ENCODE measurements at regions not wholly inside any gene's neighbourhood (a gene's known extent, or its start where the extent isn't known, plus 50 kb on each side); places are given as distances from the start of the nearest gene placed in this dataset.

DNA sequence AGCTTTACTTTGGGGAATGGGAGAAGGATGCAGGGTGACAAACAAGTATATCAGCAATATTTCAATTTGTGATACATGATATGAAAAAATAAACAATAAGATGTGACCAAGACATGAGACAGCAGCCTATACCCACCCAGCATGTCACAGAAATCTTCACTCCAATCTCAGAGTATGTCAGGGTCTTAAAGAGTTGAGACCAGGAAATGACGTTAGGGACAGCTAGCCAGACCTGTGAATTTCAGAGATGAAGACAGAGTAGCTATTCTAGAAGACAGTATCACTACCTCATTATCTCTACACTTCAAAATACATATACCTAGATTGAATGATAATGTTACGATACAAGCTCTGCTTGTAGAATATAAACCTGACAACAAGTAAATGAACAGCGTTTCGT is 282.8 kb downstream of the ZEB2 start:
- Mint-ChIP-seq H3K27ac (no peak overlapping the region), H3K27me3 (ENCODE audit: insufficient read depth, low read depth) (no peaks in the 10 kb centered on the region), H3K4me1 (peaks cover 49% of the 10 kb centered on the region), H3K4me3 (no peak overlapping the region), H3K9me3 (no peaks in the 10 kb centered on the region), H3K36me3 (peaks cover 2% of the 10 kb centered on the region)
- Histone ChIP-seq H3F3A (ENCODE audit: low read depth) (peaks cover 5% of the 10 kb centered on the region), H4K20me1 (ENCODE audit: low read depth) (no peaks in the 10 kb centered on the region), H3K9ac (no peak overlapping the region), H3K4me3 (no peak overlapping the region), H3K27ac (no peak overlapping the region), H3K9me3 (ENCODE audit: low read depth) (no peaks in the 10 kb centered on the region), H3K4me2 (no peak overlapping the region), H3K79me2 (ENCODE audit: low read depth) (no peaks in the 10 kb centered on the region), H3K36me3 (no peaks in the 10 kb centered on the region), H3K27me3 (no peaks in the 10 kb centered on the region), H2AFZ (replicated peaks) (no peak overlapping the region), H3K4me1 (peaks cover 40% of the 10 kb centered on the region)
- no peak for DNase-seq (ENCODE audit: low spot score)
- no peak for TF ChIP-seq EZH2 (IDR thresholded peaks at IDR 0.05)
- TF ChIP-seq EZH2phosphoT487 (IDR thresholded peaks at IDR 0.05) = no peak
- TF ChIP-seq, protein P1, sequence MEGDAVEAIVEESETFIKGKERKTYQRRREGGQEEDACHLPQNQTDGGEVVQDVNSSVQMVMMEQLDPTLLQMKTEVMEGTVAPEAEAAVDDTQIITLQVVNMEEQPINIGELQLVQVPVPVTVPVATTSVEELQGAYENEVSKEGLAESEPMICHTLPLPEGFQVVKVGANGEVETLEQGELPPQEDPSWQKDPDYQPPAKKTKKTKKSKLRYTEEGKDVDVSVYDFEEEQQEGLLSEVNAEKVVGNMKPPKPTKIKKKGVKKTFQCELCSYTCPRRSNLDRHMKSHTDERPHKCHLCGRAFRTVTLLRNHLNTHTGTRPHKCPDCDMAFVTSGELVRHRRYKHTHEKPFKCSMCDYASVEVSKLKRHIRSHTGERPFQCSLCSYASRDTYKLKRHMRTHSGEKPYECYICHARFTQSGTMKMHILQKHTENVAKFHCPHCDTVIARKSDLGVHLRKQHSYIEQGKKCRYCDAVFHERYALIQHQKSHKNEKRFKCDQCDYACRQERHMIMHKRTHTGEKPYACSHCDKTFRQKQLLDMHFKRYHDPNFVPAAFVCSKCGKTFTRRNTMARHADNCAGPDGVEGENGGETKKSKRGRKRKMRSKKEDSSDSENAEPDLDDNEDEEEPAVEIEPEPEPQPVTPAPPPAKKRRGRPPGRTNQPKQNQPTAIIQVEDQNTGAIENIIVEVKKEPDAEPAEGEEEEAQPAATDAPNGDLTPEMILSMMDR (IDR thresholded peaks at IDR 0.05) = no peak

DNA sequence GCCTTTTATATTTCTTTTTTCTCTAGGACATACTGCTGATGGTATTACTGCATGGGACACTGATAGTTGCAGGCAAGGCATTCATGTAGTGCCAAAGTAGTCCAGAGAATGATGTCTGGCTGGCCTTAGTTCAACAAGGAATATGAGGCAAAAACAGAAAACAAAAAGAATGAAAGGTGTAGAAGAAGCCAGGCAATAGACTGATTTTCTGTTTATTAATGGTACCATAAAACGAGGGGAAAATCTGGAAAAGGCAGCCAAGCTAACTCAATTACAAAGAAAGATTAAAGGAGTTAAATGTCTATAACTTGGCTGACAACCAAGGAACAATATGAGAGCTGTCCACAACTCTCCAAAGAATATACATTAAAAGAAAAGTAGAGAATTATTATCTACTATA is 284.9 kb downstream of the ZEB2 start:
- no peaks in the 10 kb centered on the region for H3K9me3 Mint-ChIP-seq
- H3K9ac ChIP-seq = no peak overlapping the region
- H3F3A ChIP-seq (ENCODE audit: low read depth) = no peaks in the 10 kb centered on the region
- no peaks in the 10 kb centered on the region for H3K79me2 ChIP-seq (ENCODE audit: low read depth)
- H3K4me3 Mint-ChIP-seq = no peak overlapping the region
- no peak for DNase-seq (ENCODE audit: low spot score)
- H3K4me1 ChIP-seq = peaks cover 29% of the 10 kb centered on the region
- H4K20me1 ChIP-seq (ENCODE audit: low read depth) = no peaks in the 10 kb centered on the region
- no peaks in the 10 kb centered on the region for H3K9me3 ChIP-seq (ENCODE audit: low read depth)
- TF ChIP-seq EZH2 (IDR thresholded peaks at IDR 0.05) (no peak), EZH2phosphoT487 (IDR thresholded peaks at IDR 0.05) (no peak)
- TF ChIP-seq, protein P1 (IDR thresholded peaks at IDR 0.05) = no peak
- H3K36me3 ChIP-seq = no peaks in the 10 kb centered on the region
- no peak overlapping the region for H3K27ac ChIP-seq
- no peak overlapping the region for H3K4me2 ChIP-seq
- no peak overlapping the region for H3K4me3 ChIP-seq
- H3K27ac Mint-ChIP-seq = no peak overlapping the region
- no peaks in the 10 kb centered on the region for H3K27me3 Mint-ChIP-seq (ENCODE audit: insufficient read depth, low read depth)
- no peaks in the 10 kb centered on the region for H3K27me3 ChIP-seq
- peaks cover 38% of the 10 kb centered on the region for H3K4me1 Mint-ChIP-seq
- H2AFZ ChIP-seq (replicated peaks) = no peak overlapping the region
- H3K36me3 Mint-ChIP-seq = peaks cover 1% of the 10 kb centered on the region

DNA sequence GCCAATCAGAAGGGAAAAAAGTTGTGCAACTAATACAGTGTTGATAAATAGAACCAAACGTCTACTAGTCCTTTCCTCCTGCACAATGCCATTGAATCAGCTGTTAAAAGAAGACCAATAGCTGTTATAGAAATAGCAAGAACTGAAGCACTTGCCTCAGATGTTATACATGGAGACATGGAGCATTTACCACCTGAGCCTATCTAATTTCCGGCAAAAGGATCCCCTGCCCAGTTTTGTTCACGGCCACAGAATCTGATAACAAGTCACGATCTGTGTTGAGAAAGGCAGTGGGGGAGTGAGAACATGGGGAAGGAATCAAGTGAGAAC is 285.4 kb downstream of the ZEB2 start:
- Histone ChIP-seq H2AFZ (replicated peaks) (no peak overlapping the region), H3K4me3 (no peak overlapping the region), H3K9ac (no peak overlapping the region), H3K4me1 (peaks cover 23% of the 10 kb centered on the region), H3K36me3 (no peaks in the 10 kb centered on the region), H3F3A (ENCODE audit: low read depth) (no peaks in the 10 kb centered on the region), H3K27ac (no peak overlapping the region), H3K79me2 (ENCODE audit: low read depth) (no peaks in the 10 kb centered on the region), H4K20me1 (ENCODE audit: low read depth) (no peaks in the 10 kb centered on the region), H3K27me3 (no peaks in the 10 kb centered on the region), H3K9me3 (ENCODE audit: low read depth) (no peaks in the 10 kb centered on the region), H3K4me2 (no peak overlapping the region)
- peaks cover 1% of the 10 kb centered on the region for H3K36me3 Mint-ChIP-seq
- no peaks in the 10 kb centered on the region for H3K27me3 Mint-ChIP-seq (ENCODE audit: insufficient read depth, low read depth)
- no peak for DNase-seq (ENCODE audit: low spot score)
- no peak overlapping the region for H3K27ac Mint-ChIP-seq
- no peak overlapping the region for H3K4me3 Mint-ChIP-seq
- H3K4me1 Mint-ChIP-seq = peaks cover 35% of the 10 kb centered on the region
- TF ChIP-seq EZH2 (IDR thresholded peaks at IDR 0.05) = no peak
- no peaks in the 10 kb centered on the region for H3K9me3 Mint-ChIP-seq

DNA sequence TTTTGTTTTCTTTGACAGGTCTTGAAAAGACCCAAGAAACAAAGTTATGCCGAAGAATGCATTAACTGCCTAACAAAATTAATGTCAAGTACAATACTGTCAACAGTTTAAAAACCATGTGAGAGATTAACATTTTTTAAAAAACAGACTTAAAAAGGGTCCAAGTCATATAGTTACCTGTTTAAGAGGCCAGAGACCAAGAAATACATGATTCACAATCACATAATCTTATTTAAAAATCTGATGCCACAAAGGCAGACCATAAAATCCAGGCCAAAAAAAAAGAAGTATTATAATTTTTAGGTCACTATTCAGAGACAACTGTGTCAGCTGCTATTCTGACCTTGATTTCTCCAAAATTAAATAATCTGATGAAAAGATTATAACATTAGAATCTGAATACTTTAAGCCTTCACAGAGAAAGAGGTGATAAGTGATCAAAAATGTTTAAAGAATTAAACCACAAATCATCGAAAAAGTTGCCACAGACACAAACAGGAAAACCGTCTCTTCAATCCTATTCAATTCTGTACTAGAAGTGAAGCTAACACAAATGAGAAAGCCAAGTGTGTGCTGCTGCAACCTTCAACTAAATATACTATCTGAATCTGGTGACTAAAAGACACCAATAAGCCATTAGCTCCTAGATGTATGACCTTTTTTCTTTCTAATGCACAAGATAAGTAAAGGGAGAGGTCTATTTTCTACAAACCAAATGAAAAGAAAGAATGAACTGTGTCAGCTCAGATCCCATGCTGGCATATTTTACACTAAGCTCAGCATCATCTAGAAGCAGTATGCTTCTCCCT is 286.0 kb downstream of the ZEB2 start:
- H3K4me3 Mint-ChIP-seq = no peak overlapping the region
- no peak for TF ChIP-seq EZH2 (IDR thresholded peaks at IDR 0.05)
- TF ChIP-seq, protein P1 (IDR thresholded peaks at IDR 0.05) = no peak
- no peak for TF ChIP-seq EZH2phosphoT487 (IDR thresholded peaks at IDR 0.05)
- Histone ChIP-seq H2AFZ (replicated peaks) (no peak overlapping the region), H3K27me3 (no peaks in the 10 kb centered on the region), H3K9ac (no peak overlapping the region), H3K36me3 (no peaks in the 10 kb centered on the region), H3K27ac (no peak overlapping the region), H3K4me2 (no peak overlapping the region), H3K4me3 (no peak overlapping the region), H4K20me1 (ENCODE audit: low read depth) (no peaks in the 10 kb centered on the region), H3F3A (ENCODE audit: low read depth) (no peaks in the 10 kb centered on the region), H3K9me3 (ENCODE audit: low read depth) (no peaks in the 10 kb centered on the region), H3K79me2 (ENCODE audit: low read depth) (no peaks in the 10 kb centered on the region), H3K4me1 (peaks cover 20% of the 10 kb centered on the region)
- peaks cover 1% of the 10 kb centered on the region for H3K36me3 Mint-ChIP-seq
- H3K27ac Mint-ChIP-seq = no peak overlapping the region
- peaks cover 35% of the 10 kb centered on the region for H3K4me1 Mint-ChIP-seq
- no peak for DNase-seq (ENCODE audit: low spot score)
- H3K9me3 Mint-ChIP-seq = no peaks in the 10 kb centered on the region
- H3K27me3 Mint-ChIP-seq (ENCODE audit: insufficient read depth, low read depth) = no peaks in the 10 kb centered on the region

All from neural progenitor cell (in vitro differentiated cells).